KG1 (cell line): ENCODE measurements at regions not wholly inside any gene's neighbourhood (a gene's known extent, or its start where the extent isn't known, plus 50 kb on each side); places are given as distances from the start of the nearest gene placed in this dataset.
"Not testable (repeated sequence)": the region's sequence is repeated elsewhere in the genome, so short reads cannot be mapped to it uniquely, and the experiment has no call there.

Experiments used
- DNase-seq: peaks from one replicate; lab custom pipeline; 2025; lab: John Stamatoyannopoulos, UW

DNA sequence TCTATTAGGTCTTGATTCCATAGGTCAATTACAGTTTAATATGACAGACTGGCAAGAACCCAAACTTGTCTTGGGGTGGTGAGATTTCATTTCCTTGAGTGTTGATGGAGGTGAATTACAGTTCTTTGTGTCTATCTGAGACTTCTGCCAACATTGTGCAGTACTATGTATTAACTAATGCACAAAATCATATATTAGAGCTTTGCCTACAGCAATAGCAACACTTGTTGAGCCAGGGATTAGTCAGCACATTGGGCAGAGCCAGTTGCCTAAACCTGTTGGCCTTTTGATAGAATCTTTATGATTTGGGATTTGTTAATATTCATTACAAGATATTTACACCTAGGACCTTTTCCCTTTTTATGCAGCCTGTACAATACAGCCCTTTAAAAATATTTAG lies 135.3 kb upstream of the CENPW start:
- no peak for DNase-seq

- no peak for DNase-seq
These were observed 133.2 kb upstream of the CENPW start for GRCh38 chr6:126206504-126207246.

DNA sequence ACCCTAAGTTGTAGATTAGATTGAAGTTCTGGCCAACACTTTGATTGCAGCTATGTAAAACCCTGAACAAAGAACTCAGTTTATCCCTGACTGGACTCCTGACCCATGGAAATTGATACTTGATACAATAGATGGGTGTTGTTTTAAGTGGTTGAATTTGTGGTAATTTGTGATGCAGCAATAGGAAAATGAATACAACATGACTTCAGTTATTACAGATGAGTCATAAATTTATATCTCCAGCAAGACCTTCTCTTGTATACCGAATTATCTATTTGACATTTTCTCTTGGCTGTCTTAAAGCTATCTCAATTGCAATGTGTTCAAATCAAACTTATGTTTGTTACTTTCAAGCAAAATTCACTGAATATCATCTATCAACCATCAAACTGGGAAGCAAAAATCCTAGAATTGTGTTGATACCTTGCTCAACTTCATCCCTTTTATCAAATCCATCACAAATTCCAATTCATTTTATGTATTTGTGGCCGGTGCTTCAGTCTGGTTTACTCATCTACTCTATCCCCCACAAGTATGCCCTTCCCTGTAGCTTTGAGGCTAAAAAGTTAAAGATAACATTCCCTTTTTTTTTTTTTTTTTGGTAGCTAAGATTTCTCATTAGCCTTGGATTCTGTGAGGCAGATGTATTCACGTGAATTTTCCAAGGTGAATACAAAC lies 129.4 kb upstream of the CENPW start:
- DNase-seq = no peak

DNA sequence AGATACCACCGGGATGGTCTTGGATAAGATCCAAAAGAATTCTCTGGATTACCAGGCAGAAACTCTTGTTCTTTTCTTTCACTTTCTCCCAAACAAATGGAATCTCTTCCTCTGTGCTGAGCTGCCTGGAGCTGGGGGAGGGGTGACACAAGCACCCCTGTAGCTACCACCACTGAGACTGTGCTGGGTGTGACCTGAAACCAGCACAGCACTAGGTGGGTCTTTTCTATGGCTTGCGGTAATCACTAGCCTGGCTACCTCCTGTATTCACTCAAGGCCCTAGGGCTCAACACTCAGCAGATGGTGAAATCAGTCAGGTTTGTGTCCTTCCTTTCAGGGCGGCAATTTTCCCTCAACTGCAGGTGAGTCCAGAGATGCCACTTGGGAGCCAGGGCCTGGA lies 122.4 kb upstream of the CENPW start:
- DNase-seq = no peak

- not testable (repeated sequence) for DNase-seq
These were observed 119.0 kb upstream of the CENPW start for GRCh38 chr6:126220901-126221300.

- no peak for DNase-seq
These were observed 111.8 kb upstream of the CENPW start for GRCh38 chr6:126227833-126228702.

DNA sequence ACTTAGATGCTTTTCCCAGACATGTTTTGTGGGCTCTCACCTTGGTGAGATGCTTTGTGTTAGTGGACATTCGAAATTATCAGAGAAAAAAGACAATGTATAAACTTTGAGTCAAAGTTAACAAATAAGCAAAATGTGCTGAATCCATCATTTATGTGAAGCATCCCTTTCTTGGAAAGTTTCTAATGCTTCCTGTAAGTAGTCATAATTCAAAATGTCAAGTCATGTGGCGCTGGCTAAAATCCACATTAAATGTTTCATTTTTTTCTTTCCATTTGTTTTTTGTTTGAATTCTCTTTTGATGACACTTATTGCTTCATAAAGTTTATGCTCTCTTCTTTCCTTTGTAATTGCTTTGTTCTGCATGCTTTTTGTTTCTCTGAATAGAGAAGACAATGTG lies 107.2 kb upstream of the CENPW start:
- DNase-seq = no peak

- DNase-seq = no peak
These were observed 106.7 kb upstream of the CENPW start for GRCh38 chr6:126233192-126233591.

DNA sequence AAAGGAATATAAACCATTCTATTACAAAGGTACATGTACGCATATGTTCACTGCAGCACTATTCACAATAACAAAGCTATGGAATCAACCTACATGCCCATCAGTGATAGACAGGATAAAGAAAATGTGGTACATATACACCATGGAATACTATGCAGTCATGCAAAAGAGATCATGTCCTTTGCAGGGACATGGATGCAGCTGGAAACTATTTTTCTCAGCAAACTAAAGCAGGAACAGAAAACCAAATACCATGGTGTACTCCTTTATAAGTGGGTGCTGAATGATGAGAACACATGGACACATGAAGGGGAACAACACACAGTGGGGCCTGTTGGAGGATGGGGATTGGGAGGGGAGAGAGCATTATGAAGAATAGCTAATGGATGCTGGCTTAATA lies 104.6 kb upstream of the CENPW start:
- no peak for DNase-seq

DNA sequence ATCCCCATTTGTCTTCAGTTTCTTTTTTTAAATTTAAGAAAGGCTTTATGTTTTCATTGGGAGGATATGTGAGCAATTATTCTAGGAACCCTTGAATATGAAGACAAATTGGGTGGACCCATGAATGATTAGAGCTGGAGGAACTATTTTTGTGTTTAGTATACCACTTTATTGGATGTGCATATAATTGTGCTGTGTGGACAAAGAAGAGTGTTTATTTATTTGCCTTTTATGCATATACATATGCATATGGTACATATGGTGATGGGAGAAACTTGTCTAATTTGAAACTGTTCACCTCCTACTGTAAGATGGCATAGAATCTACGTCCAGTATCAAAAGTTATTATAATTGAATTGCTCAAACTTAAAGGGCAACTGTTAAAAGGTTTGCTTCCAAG lies 94.8 kb upstream of the CENPW start:
- DNase-seq = no peak

- DNase-seq = no peak
These were observed 87.8 kb upstream of the CENPW start for GRCh38 chr6:126252154-126252553.

GRCh38 chr6:126253431-126253830 lies 86.5 kb upstream of the CENPW start:
- DNase-seq = no peak

DNA sequence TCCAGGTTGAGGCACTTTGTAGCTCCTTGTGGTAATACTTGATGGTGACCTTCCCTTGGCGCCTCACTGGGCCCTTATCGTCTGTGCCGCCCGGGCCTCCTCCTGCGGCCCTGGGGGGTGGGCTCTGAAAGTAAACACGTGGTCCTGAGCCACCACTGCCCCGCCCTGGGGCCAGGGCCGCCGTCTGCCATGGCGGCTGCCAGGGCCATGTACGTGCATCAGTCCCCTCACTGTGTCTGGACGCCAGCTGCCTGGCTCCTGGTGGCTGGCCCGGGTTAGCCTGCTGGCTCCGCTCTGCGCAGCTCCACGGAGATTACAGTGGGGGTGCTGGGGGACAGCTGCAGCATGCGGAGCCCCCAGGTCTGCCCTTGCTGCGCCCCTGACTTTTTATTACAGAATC lies 81.8 kb upstream of the CENPW start:
- no peak for DNase-seq

DNA sequence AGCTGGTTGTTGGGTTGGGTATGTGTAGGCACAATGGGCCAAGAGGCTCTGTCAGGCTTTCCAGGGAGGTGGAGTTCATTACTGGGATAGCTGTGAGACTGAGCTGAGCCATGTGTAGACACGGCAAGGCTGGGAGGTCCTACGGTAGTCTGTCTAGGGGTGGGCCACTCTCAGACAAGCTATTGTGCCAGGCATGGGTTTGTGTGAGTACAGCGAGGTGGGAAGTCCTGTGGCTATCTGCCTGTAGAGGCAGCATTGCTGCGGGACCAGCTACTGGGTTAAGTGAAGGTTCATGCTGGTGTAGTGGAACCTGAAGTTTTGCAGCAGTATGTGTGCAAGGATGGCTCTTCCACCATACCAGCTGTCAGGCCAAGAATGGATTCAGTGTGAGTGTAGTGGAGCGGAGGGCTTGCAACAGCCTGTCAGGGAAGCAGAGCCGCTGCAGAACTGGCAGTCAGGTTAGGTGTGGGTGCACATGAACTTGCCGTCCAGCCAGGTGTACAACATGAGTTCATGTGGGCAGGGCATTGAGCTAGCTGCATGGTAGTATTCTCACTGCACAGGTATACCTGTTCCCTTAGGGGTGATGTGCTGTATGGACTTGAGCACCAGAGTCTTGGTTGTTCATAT lies 78.0 kb upstream of the CENPW start:
- DNase-seq = no peak

DNA sequence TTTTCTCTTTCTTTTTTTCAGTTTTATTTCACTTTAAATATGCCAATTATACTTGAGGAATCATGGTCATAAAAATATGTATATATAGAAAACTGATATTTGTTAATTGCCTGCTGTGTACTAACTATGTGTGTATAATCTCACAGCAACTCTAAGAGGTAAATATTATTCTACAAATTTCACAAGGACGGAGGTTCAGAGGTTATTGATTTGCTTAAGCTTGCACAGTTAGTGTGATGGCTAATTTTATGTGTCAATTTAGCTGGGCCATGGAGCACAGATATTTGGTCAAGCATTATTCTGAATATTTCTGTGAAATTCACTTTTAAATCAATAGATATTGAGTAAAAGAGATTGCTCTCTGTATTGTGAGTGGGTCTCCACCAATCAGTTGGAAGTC lies 75.7 kb upstream of the CENPW start:
- no peak for DNase-seq

GRCh38 chr6:126266664-126267063 lies 73.3 kb upstream of the CENPW start:
- DNase-seq = no peak

- DNase-seq = no peak
These were observed 72.3 kb upstream of the CENPW start for GRCh38 chr6:126267626-126268025.

DNA sequence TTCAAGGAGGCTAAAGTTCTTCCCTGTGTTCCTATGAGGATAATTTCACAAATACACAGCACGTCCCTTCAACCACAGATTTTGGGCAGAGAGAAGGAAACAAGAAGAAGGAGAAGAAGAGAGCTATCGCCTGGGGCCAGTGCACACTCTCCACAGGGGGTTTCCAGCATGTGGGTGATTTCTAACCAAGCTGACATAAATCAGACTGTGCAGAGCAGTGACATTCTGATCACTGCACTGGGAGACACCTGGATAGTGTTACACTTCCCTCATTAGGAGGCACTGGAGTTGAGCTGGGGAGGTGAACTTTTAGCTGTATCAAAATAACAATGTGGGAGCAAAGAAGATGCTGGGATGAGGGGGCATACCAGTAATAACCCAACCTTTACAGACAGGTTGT lies 71.8 kb upstream of the CENPW start:
- DNase-seq = no peak

GRCh38 chr6:126280287-126280686 lies 59.6 kb upstream of the CENPW start:
- no peak for DNase-seq

GRCh38 chr6:126285871-126286365 lies 54.0 kb upstream of the CENPW start:
- DNase-seq = no peak
